HepG2 (cell line): ENCODE measurements at regions not wholly inside any gene's neighbourhood (a gene's known extent, or its start where the extent isn't known, plus 50 kb on each side); places are given as distances from the start of the nearest gene placed in this dataset.

Experiments used
- ATAC-seq: fragments of 200-7000 bp; cut with Tn5 transposase; 3 replicates; pipeline ENCODE4 v1.9.1; 2020; ENCODE audit warnings: mild to moderate bottlenecking, moderate library complexity
- BruUV-seq: library from RNA; stranded (reverse); fragments of 400-500 nt; replicated peaks from 2 replicates; lab custom pipeline; 2021; lab: Mats Ljungman, UMichigan
- CTCF ChIA-PET: fragments of 300-600 bp; formaldehyde crosslinking; extraction: SDS; loops from one replicate; lab custom pipeline; 2021; ENCODE audit warnings: low total read pairs, inconsistent platforms, low intra/inter-chr PET ratio; lab: Yijun Ruan, JAX
- POLR2A ChIA-PET: fragments of 350-600 bp; sonication (Branson Sonifier 250); formaldehyde crosslinking; loops from one replicate; lab custom pipeline; 2020; ENCODE audit warnings: antibody characterized with exemption, inconsistent platforms; lab: Yijun Ruan, JAX
- DNase-seq: peaks from one replicate; pipeline ENCODE4 v3.0.0-alpha.2; 2015; ENCODE audit warnings: low spot score
- FAIRE-seq: peaks from 3 replicates; lab custom pipeline; 2011; peaks lifted over from hg19 to GRCh38; lab: Jason Lieb, UNC
- H2AFZ ChIP-seq: one replicate; pipeline ENCODE4 v1.6.1; 2011; ENCODE audit warnings: low read length, inconsistent platforms
- H3K27ac ChIP-seq: fragments of 300-600 bp; 3 replicates; pipeline ENCODE4 v1.8.0; 2011; ENCODE audit warnings: mixed run types, mild to moderate bottlenecking, mixed read lengths, low read length, inconsistent platforms; ENCODE audit not compliant: insufficient read depth; ENCODE audit errors: extremely low read length
- H3K27me3 ChIP-seq, 2 experiments: fragments of 200-600 bp in 1 of 2; 2 replicates in 1 of 2; 3 replicates in 1 of 2; pipeline versions ENCODE4 v1.6.0 to v1.8.0; 2011; ENCODE audit warnings: low read length in 2 of 2, mild to moderate bottlenecking in 2 of 2, moderate library complexity in 2 of 2, inconsistent platforms in 1 of 2; ENCODE audit not compliant: insufficient read depth in 2 of 2, control insufficient read depth in 1 of 2
- H3K36me3 ChIP-seq, 2 experiments: fragments of 200-600 bp in 1 of 2; replicated peaks in 1 of 2; 2 replicates in 1 of 2; 3 replicates in 1 of 2; pipeline versions ENCODE4 v1.5.1 to v1.8.0; 2011; ENCODE audit warnings: low read length in 2 of 2, inconsistent platforms in 1 of 2; ENCODE audit not compliant: insufficient read depth in 2 of 2, control insufficient read depth in 1 of 2
- H3K4me1 ChIP-seq: 2 replicates; pipeline ENCODE4 v1.5.1; 2012; ENCODE audit warnings: low read length, inconsistent platforms; ENCODE audit not compliant: insufficient read depth
- H3K4me2 ChIP-seq: 2 replicates; pipeline ENCODE4 v1.6.0; 2011; ENCODE audit warnings: low read depth, low read length, inconsistent platforms
- H3K4me3 ChIP-seq, 3 experiments: fragments of 200-600 bp in 1 of 3; sonication (generic), shearing (Covaris generic) in 1 of 3; replicated peaks in 1 of 3; 2 replicates each; pipeline ENCODE4 v1.5.1; 2011 to 2016; ENCODE audit warnings: low read length in 3 of 3, inconsistent platforms in 2 of 3, low read depth in 2 of 3, mild to moderate bottlenecking in 2 of 3, control low read depth in 1 of 3, mixed read lengths in 1 of 3; ENCODE audit not compliant: insufficient read depth in 1 of 3
- H3K79me2 ChIP-seq: one replicate; pipeline ENCODE4 v1.6.1; 2011; ENCODE audit warnings: low read length, inconsistent platforms; ENCODE audit not compliant: insufficient read depth
- H3K9ac ChIP-seq: 2 replicates; pipeline ENCODE4 v1.6.0; 2011; ENCODE audit warnings: mild to moderate bottlenecking, low read depth, low read length, inconsistent platforms; ENCODE audit not compliant: insufficient read depth
- H3K9me3 ChIP-seq: 2 replicates; pipeline ENCODE4 v1.5.1; 2012; ENCODE audit warnings: mild to moderate bottlenecking, low read length
- H4K20me1 ChIP-seq: 2 replicates; pipeline ENCODE4 v1.6.0; 2011; ENCODE audit warnings: inconsistent platforms, mild to moderate bottlenecking, low read length, moderate library complexity; ENCODE audit not compliant: insufficient read depth
- FOXK1 ChIP-seq: sonication (generic); formaldehyde crosslinking; IDR thresholded peaks from 2 replicates; pipeline ENCODE4 v1.4.0; 2020; ENCODE audit warnings: low read depth, missing genetic modification reagents, borderline replicate concordance
- GRHL1 ChIP-seq: sonication (generic); formaldehyde crosslinking; conservative IDR thresholded peaks from 2 replicates; pipeline ENCODE4 v1.8.0; 2022; ENCODE audit warnings: missing genetic modification reagents
- KLF12 ChIP-seq: sonication (generic); formaldehyde crosslinking; IDR thresholded peaks from 2 replicates; pipeline ENCODE4 v1.4.0; 2020; ENCODE audit warnings: missing genetic modification reagents, borderline replicate concordance
- MAFF ChIP-seq: IDR thresholded peaks from 2 replicates; pipeline ENCODE4 v1.6.1; 2011; ENCODE audit warnings: low read depth, low read length, improper control_type of control experiment
- MAFK ChIP-seq, 2 experiments: IDR thresholded peaks in 1 of 2; conservative IDR thresholded peaks in 1 of 2; 2 replicates each; pipeline ENCODE4 v1.6.1; 2011; ENCODE audit warnings: improper control_type of control experiment in 2 of 2, low read length in 2 of 2
- MIER3 ChIP-seq: IDR thresholded peaks from 2 replicates; pipeline ENCODE4 v1.6.1; 2016; ENCODE audit warnings: missing compliant biosample characterization, borderline replicate concordance
- RAD21 ChIP-seq: fragments of 450-650 bp; formaldehyde crosslinking; IDR thresholded peaks from 2 replicates; pipeline ENCODE4 v1.5.0; 2020; ENCODE audit warnings: mild to moderate bottlenecking
- SOX5 ChIP-seq: IDR thresholded peaks from 2 replicates; pipeline ENCODE4 v1.6.1; 2016; ENCODE audit warnings: borderline replicate concordance
- SP4 ChIP-seq: sonication (generic); formaldehyde crosslinking; IDR thresholded peaks from 2 replicates; pipeline ENCODE4 v1.8.1; 2023; ENCODE audit warnings: mild to moderate bottlenecking, missing genetic modification reagents
- STAG1 ChIP-seq: sonication (generic); formaldehyde crosslinking; IDR thresholded peaks from 2 replicates; pipeline ENCODE4 v1.4.0; 2020; ENCODE audit warnings: missing genetic modification reagents
- ZNF136 ChIP-seq: sonication (generic); formaldehyde crosslinking; IDR thresholded peaks from 2 replicates; pipeline ENCODE4 v1.8.1; 2022; ENCODE audit warnings: low read depth, mild to moderate bottlenecking, moderate library complexity, missing genetic modification reagents
- ZNF451 ChIP-seq: sonication (generic); formaldehyde crosslinking; IDR thresholded peaks from 2 replicates; pipeline ENCODE4 v1.5.0; 2020; ENCODE audit warnings: mild to moderate bottlenecking, missing genetic modification reagents
- ZNF576 ChIP-seq: sonication (generic); formaldehyde crosslinking; IDR thresholded peaks from 2 replicates; pipeline ENCODE4 v1.4.0; 2020; ENCODE audit warnings: mild to moderate bottlenecking, missing genetic modification reagents
- ZSCAN20 ChIP-seq: sonication (generic); formaldehyde crosslinking; IDR thresholded peaks from 2 replicates; pipeline ENCODE4 v1.4.0; 2020; ENCODE audit warnings: missing genetic modification reagents, mild to moderate bottlenecking, borderline replicate concordance
- WGBS: methylation state at CpG from one replicate; pipeline ENCODE4 v1.1.6; 2017; ENCODE audit warnings: low lambda C conversion rate; 5-methylcytosine and 5-hydroxymethylcytosine counted together
- in situ Hi-C: cut with HindIII; loops from 2 replicates; pipeline ENCODE4 v1.10.0; 2017; ENCODE audit warnings: low pct_unique_long_range_greater_than_20kb; ENCODE audit not compliant: extremely low pct_ligation_motif_present
- intact Hi-C: fragments of 100-400 bp; cut with micrococcal nuclease; formaldehyde crosslinking; loops from one replicate; pipeline ENCODE4 v1.10.0; 2022; ENCODE audit not compliant: unreplicated experiment
- TF ChIP-seq, protein P1 (sequence below): sonication (generic); formaldehyde crosslinking; IDR thresholded peaks from 2 replicates; pipeline ENCODE4 v1.5.0; 2020; ENCODE audit warnings: mild to moderate bottlenecking, missing genetic modification reagents, moderate library complexity

DNA sequence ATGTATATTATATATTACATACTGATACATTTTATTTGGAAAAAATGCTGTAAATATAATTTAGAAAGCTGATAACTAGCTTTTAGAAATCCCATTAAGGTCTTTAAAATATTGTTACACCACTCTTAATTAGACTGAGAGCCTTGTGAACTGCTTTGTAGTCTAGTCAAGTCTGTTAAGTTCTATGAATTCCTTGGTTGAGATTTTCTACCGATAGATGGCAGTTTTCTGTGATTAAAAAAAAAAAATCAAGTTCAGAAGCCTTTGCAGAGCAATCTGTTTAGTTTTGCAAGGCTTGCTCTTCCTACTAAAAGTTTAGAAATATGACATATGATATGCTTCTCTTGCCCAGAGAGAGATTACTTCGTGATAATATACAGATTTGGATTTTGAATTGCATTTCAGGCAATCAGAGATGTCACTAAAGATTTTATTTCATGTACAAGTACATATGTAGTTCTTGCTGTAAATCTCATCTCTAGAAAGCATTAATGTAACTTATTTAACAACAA, 60.4 kb upstream of the SLITRK3 start:
- TF ChIP-seq ZNF136 (CRISPR knock-in tag) (no peak), ZNF576 (CRISPR knock-in tag) (no peak), ZSCAN20 (CRISPR knock-in tag) (no peak), GRHL1 (CRISPR knock-in tag) (no peak)
- DNase-seq (no peak), FAIRE-seq (no peak), ATAC-seq (no peak)
- ChIA-PET POLR2A (no interaction called here), CTCF (no interaction called here)
- no peaks in the 10 kb centered on the region for H3K4me1 ChIP-seq
- H3K27me3 ChIP-seq, result no peaks in the 10 kb centered on the region
- no peak overlapping the region for H3K4me3 ChIP-seq
- no peak overlapping the region for H2AFZ ChIP-seq
- no peak overlapping the region for H3K4me2 ChIP-seq
- H3K79me2 ChIP-seq, result no peaks in the 10 kb centered on the region
- H3K9ac ChIP-seq, result no peak overlapping the region
- no peak overlapping the region for H3K27ac ChIP-seq
- H3K9me3 ChIP-seq, result no peaks in the 10 kb centered on the region
- intact Hi-C loops, result no loop called here
- BruUV-seq, result no TSS peak
- no peaks in the 10 kb centered on the region for H3K36me3 ChIP-seq
- 0% methylated on average over 2 of the region's 2 CpGs for WGBS
- H4K20me1 ChIP-seq, result no peaks in the 10 kb centered on the region
- in situ Hi-C loops, result no loop called here

DNA sequence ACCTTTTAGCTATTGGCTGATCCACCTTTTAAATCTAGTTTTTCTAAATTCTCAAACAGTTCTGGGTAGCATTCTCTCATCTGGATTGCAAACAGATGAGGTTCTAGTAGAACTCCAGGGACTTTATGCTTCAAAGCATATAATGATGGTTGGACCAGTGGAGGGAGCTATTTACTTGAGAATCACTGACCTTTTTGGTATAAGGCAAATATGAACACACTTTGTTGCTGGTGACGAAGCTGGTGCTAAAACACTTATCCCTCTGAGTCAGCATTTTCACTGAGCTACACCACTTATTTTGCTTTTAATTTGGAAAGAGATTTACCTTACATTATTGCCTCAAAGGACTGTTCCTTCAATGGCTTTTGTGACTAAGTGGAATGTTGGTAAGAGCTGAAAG, 58.6 kb upstream of the SLITRK3 start:
- WGBS, result 8% methylated on average over 1 of the region's 1 CpG
- H3K9me3 ChIP-seq, result no peaks in the 10 kb centered on the region
- no peaks in the 10 kb centered on the region for H3K79me2 ChIP-seq
- no peak overlapping the region for H2AFZ ChIP-seq
- no peak overlapping the region for H3K4me3 ChIP-seq
- no peaks in the 10 kb centered on the region for H3K36me3 ChIP-seq
- FAIRE-seq, result no peak
- intact Hi-C loops (no loop called here), in situ Hi-C loops (no loop called here)
- no peak overlapping the region for H3K4me2 ChIP-seq
- BruUV-seq, result no TSS peak
- ChIA-PET CTCF (no interaction called here), POLR2A (no interaction called here)
- no peak overlapping the region for H3K9ac ChIP-seq
- peak; percentile 70 for ATAC-seq
- DNase-seq, result peak; percentile 16
- no peaks in the 10 kb centered on the region for H4K20me1 ChIP-seq
- H3K4me1 ChIP-seq, result no peaks in the 10 kb centered on the region
- no peak overlapping the region for H3K27ac ChIP-seq
- no peaks in the 10 kb centered on the region for H3K27me3 ChIP-seq
- no peak for TF ChIP-seq ZNF451 (CRISPR knock-in tag)
- TF ChIP-seq FOXK1, result no peak
- no peak for TF ChIP-seq MIER3
- peak; percentile 90 for TF ChIP-seq MAFF
- TF ChIP-seq SOX5 (CRISPR knock-in tag), result no peak
- TF ChIP-seq, protein P1, sequence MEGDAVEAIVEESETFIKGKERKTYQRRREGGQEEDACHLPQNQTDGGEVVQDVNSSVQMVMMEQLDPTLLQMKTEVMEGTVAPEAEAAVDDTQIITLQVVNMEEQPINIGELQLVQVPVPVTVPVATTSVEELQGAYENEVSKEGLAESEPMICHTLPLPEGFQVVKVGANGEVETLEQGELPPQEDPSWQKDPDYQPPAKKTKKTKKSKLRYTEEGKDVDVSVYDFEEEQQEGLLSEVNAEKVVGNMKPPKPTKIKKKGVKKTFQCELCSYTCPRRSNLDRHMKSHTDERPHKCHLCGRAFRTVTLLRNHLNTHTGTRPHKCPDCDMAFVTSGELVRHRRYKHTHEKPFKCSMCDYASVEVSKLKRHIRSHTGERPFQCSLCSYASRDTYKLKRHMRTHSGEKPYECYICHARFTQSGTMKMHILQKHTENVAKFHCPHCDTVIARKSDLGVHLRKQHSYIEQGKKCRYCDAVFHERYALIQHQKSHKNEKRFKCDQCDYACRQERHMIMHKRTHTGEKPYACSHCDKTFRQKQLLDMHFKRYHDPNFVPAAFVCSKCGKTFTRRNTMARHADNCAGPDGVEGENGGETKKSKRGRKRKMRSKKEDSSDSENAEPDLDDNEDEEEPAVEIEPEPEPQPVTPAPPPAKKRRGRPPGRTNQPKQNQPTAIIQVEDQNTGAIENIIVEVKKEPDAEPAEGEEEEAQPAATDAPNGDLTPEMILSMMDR (CRISPR knock-in tag), result peak; percentile 35; the same call in 1 of the 2 replicates
- peak; percentile 56 for TF ChIP-seq STAG1 (CRISPR knock-in tag)
- TF ChIP-seq MAFK (conservative IDR thresholded peaks at IDR 0.05 in 1 of 2, IDR thresholded peaks at IDR 0.05 in 1 of 2; ENCODE audit: low read length in 2 of 2), result peak; percentile 89 to 95
- no peak for TF ChIP-seq SP4 (CRISPR knock-in tag)
- TF ChIP-seq KLF12, result no peak
- TF ChIP-seq RAD21 (CRISPR knock-in tag), result 0 out of 2 replicates have a peak, but pooled peaks have one; percentile 10
